ENCODE measurements at regions not wholly inside any gene's neighbourhood (a gene's known extent, or its start where the extent isn't known, plus 50 kb on each side); places are given as distances from the start of the nearest gene placed in this dataset.
"Not testable (repeated sequence)": the region's sequence is repeated elsewhere in the genome, so short reads cannot be mapped to it uniquely, and the experiment has no call there.

- no peak for DNase-seq (ENCODE audit: low spot score)
Measured at GRCh38 chr4:153936121-153936520, 147.2 kb upstream of the SFRP2 start.

GRCh38 chr4:153934688-153935017 lies 145.8 kb upstream of the SFRP2 start:
- no peak for DNase-seq (ENCODE audit: low spot score)

GRCh38 chr4:153933915-153934687 lies 145.2 kb upstream of the SFRP2 start:
- no peak for DNase-seq (ENCODE audit: low spot score)

GRCh38 chr4:153931804-153932203 lies 142.9 kb upstream of the SFRP2 start:
- DNase-seq (ENCODE audit: low spot score): no peak

GRCh38 chr4:153929675-153930074 lies 140.8 kb upstream of the SFRP2 start:
- peak; percentile 81 for DNase-seq (ENCODE audit: low spot score)

- no peak for DNase-seq (ENCODE audit: low spot score)
Measured at GRCh38 chr4:153927451-153927850, 138.6 kb upstream of the SFRP2 start.

GRCh38 chr4:153922148-153922547 lies 133.3 kb upstream of the SFRP2 start:
- DNase-seq (ENCODE audit: low spot score): no peak

- no peak for DNase-seq (ENCODE audit: low spot score)
Measured at GRCh38 chr4:153919667-153920066, 130.8 kb upstream of the SFRP2 start.

- DNase-seq (ENCODE audit: low spot score): no peak
Measured at GRCh38 chr4:153916273-153916755, 127.4 kb upstream of the SFRP2 start.

GRCh38 chr4:153912301-153912700 lies 123.4 kb upstream of the SFRP2 start:
- DNase-seq (ENCODE audit: low spot score): no peak

- DNase-seq (ENCODE audit: low spot score): no peak
Measured at GRCh38 chr4:153909672-153910071, 120.8 kb upstream of the SFRP2 start.

- DNase-seq (ENCODE audit: low spot score): no peak
Measured at GRCh38 chr4:153906231-153906630, 117.3 kb upstream of the SFRP2 start.

GRCh38 chr4:153905231-153905630 lies 116.3 kb upstream of the SFRP2 start:
- DNase-seq (ENCODE audit: low spot score): no peak

GRCh38 chr4:153904011-153904410 lies 115.1 kb upstream of the SFRP2 start:
- DNase-seq (ENCODE audit: low spot score): no peak

GRCh38 chr4:153901220-153901619 lies 112.3 kb upstream of the SFRP2 start:
- no peak for DNase-seq (ENCODE audit: low spot score)

- DNase-seq (ENCODE audit: low spot score): no peak
Measured at GRCh38 chr4:153900426-153900825, 111.5 kb upstream of the SFRP2 start.

GRCh38 chr4:153890761-153891160 lies 101.9 kb upstream of the SFRP2 start:
- DNase-seq (ENCODE audit: low spot score): no peak

- no peak for DNase-seq (ENCODE audit: low spot score)
Measured at GRCh38 chr4:153887217-153887616, 98.3 kb upstream of the SFRP2 start.

- no peak for DNase-seq (ENCODE audit: low spot score)
Measured at GRCh38 chr4:153884325-153884724, 95.4 kb upstream of the SFRP2 start.

- DNase-seq (ENCODE audit: low spot score): no peak
Measured at GRCh38 chr4:153880983-153881382, 92.1 kb upstream of the SFRP2 start.

- no peak for DNase-seq (ENCODE audit: low spot score)
Measured at GRCh38 chr4:153877898-153878297, 89.0 kb upstream of the SFRP2 start.

- no peak for DNase-seq (ENCODE audit: low spot score)
Measured at GRCh38 chr4:153873741-153874140, 84.9 kb upstream of the SFRP2 start.

GRCh38 chr4:153866766-153867165 lies 77.9 kb upstream of the SFRP2 start:
- DNase-seq (ENCODE audit: low spot score): not testable (repeated sequence)

GRCh38 chr4:153852501-153852900 lies 63.6 kb upstream of the SFRP2 start:
- DNase-seq (ENCODE audit: low spot score): no peak

Data from ecto neural progenitor cell (in vitro differentiated cells).